ENCODE measurements at regions not wholly inside any gene's neighbourhood (a gene's known extent, or its start where the extent isn't known, plus 50 kb on each side); places are given as distances from the start of the nearest gene placed in this dataset.

GRCh38 chr16:50915120-50915519 is 173.2 kb downstream of the CYLD start:
- Mint-ChIP-seq H3K36me3 (ENCODE audit: low read depth, unreplicated experiment) (no peaks in the 10 kb centered on the region), H3K27me3 (ENCODE audit: low read depth, unreplicated experiment) (peaks cover 41% of the 10 kb centered on the region), H3K4me3 (ENCODE audit: unreplicated experiment) (no peak overlapping the region), H3K9me3 (ENCODE audit: unreplicated experiment) (no peaks in the 10 kb centered on the region), H3K27ac (ENCODE audit: unreplicated experiment) (no peak overlapping the region), H3K4me1 (ENCODE audit: low read depth, unreplicated experiment) (no peaks in the 10 kb centered on the region)
- Histone ChIP-seq H3K27me3 (ENCODE audit: insufficient read depth, low read length) (no peaks in the 10 kb centered on the region), H3K4me2 (ENCODE audit: low read length) (no peak overlapping the region), H3K4me3 (ENCODE audit: insufficient read depth, low read depth, low read length) (no peak overlapping the region), H4K20me1 (ENCODE audit: insufficient read depth, low read length) (no peaks in the 10 kb centered on the region), H3K79me2 (ENCODE audit: insufficient read depth, low read length) (no peaks in the 10 kb centered on the region), H3K4me1 (ENCODE audit: insufficient read depth, low read length) (no peaks in the 10 kb centered on the region), H3K36me3 (ENCODE audit: insufficient read depth, low read length) (no peaks in the 10 kb centered on the region), H3K9ac (ENCODE audit: low read length) (no peak overlapping the region), H3K27ac (ENCODE audit: low read depth, low read length) (no peak overlapping the region), H2AFZ (ENCODE audit: low read depth, low read length) (no peak overlapping the region), H3K9me3 (ENCODE audit: insufficient read depth, low read depth, low read length) (no peaks in the 10 kb centered on the region)
- FAIRE-seq = no peak
- TF ChIP-seq EZH2 (IDR thresholded peaks at IDR 0.05; ENCODE audit: insufficient read depth, low read length) = no peak
- TF ChIP-seq, protein P1, sequence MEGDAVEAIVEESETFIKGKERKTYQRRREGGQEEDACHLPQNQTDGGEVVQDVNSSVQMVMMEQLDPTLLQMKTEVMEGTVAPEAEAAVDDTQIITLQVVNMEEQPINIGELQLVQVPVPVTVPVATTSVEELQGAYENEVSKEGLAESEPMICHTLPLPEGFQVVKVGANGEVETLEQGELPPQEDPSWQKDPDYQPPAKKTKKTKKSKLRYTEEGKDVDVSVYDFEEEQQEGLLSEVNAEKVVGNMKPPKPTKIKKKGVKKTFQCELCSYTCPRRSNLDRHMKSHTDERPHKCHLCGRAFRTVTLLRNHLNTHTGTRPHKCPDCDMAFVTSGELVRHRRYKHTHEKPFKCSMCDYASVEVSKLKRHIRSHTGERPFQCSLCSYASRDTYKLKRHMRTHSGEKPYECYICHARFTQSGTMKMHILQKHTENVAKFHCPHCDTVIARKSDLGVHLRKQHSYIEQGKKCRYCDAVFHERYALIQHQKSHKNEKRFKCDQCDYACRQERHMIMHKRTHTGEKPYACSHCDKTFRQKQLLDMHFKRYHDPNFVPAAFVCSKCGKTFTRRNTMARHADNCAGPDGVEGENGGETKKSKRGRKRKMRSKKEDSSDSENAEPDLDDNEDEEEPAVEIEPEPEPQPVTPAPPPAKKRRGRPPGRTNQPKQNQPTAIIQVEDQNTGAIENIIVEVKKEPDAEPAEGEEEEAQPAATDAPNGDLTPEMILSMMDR (IDR thresholded peaks at IDR 0.05; ENCODE audit: insufficient read depth, low read depth, low read length) = no peak
- DNase-seq (ENCODE audit: low read depth) = no peak

- Histone ChIP-seq H3K36me3 (ENCODE audit: insufficient read depth, low read length) (no peaks in the 10 kb centered on the region), H3K4me1 (ENCODE audit: insufficient read depth, low read length) (no peaks in the 10 kb centered on the region), H3K9ac (ENCODE audit: low read length) (no peak overlapping the region), H3K79me2 (ENCODE audit: insufficient read depth, low read length) (no peaks in the 10 kb centered on the region), H3K9me3 (ENCODE audit: insufficient read depth, low read depth, low read length) (no peaks in the 10 kb centered on the region), H3K27ac (ENCODE audit: low read depth, low read length) (no peak overlapping the region), H3K27me3 (ENCODE audit: insufficient read depth, low read length) (no peaks in the 10 kb centered on the region), H3K4me2 (ENCODE audit: low read length) (no peak overlapping the region), H2AFZ (ENCODE audit: low read depth, low read length) (no peak overlapping the region), H4K20me1 (ENCODE audit: insufficient read depth, low read length) (no peaks in the 10 kb centered on the region), H3K4me3 (ENCODE audit: insufficient read depth, low read depth, low read length) (no peak overlapping the region)
- no peak overlapping the region for H3K27ac Mint-ChIP-seq (ENCODE audit: unreplicated experiment)
- DNase-seq (ENCODE audit: low read depth) (no peak), FAIRE-seq (no peak)
- no peak overlapping the region for H3K4me3 Mint-ChIP-seq (ENCODE audit: unreplicated experiment)
- H3K27me3 Mint-ChIP-seq (ENCODE audit: low read depth, unreplicated experiment) = peaks cover 34% of the 10 kb centered on the region
- no peaks in the 10 kb centered on the region for H3K9me3 Mint-ChIP-seq (ENCODE audit: unreplicated experiment)
- TF ChIP-seq EZH2 (IDR thresholded peaks at IDR 0.05; ENCODE audit: insufficient read depth, low read length) = no peak
- TF ChIP-seq, protein P1 (IDR thresholded peaks at IDR 0.05; ENCODE audit: insufficient read depth, low read depth, low read length) = no peak
- H3K4me1 Mint-ChIP-seq (ENCODE audit: low read depth, unreplicated experiment) = no peaks in the 10 kb centered on the region
- no peaks in the 10 kb centered on the region for H3K36me3 Mint-ChIP-seq (ENCODE audit: low read depth, unreplicated experiment)
Measured at GRCh38 chr16:50910736-50911100, 168.8 kb downstream of the CYLD start.

- no peak overlapping the region for H3K4me3 ChIP-seq (ENCODE audit: insufficient read depth, low read depth, low read length)
- H3K27ac Mint-ChIP-seq (ENCODE audit: unreplicated experiment) = no peak overlapping the region
- H3K27me3 ChIP-seq (ENCODE audit: insufficient read depth, low read length) = no peaks in the 10 kb centered on the region
- no peaks in the 10 kb centered on the region for H3K4me1 Mint-ChIP-seq (ENCODE audit: low read depth, unreplicated experiment)
- no peaks in the 10 kb centered on the region for H3K79me2 ChIP-seq (ENCODE audit: insufficient read depth, low read length)
- H3K36me3 ChIP-seq (ENCODE audit: insufficient read depth, low read length) = no peaks in the 10 kb centered on the region
- H3K27me3 Mint-ChIP-seq (ENCODE audit: low read depth, unreplicated experiment) = peaks cover 33% of the 10 kb centered on the region
- H3K9me3 ChIP-seq (ENCODE audit: insufficient read depth, low read depth, low read length) = no peaks in the 10 kb centered on the region
- TF ChIP-seq, protein P1 (IDR thresholded peaks at IDR 0.05; ENCODE audit: insufficient read depth, low read depth, low read length) = no peak
- no peak for TF ChIP-seq EZH2 (IDR thresholded peaks at IDR 0.05; ENCODE audit: insufficient read depth, low read length)
- no peaks in the 10 kb centered on the region for H3K9me3 Mint-ChIP-seq (ENCODE audit: unreplicated experiment)
- H2AFZ ChIP-seq (ENCODE audit: low read depth, low read length) = no peak overlapping the region
- DNase-seq (ENCODE audit: low read depth) (no peak), FAIRE-seq (no peak)
- H3K4me1 ChIP-seq (ENCODE audit: insufficient read depth, low read length) = no peaks in the 10 kb centered on the region
- H3K36me3 Mint-ChIP-seq (ENCODE audit: low read depth, unreplicated experiment) = no peaks in the 10 kb centered on the region
- no peak overlapping the region for H3K27ac ChIP-seq (ENCODE audit: low read depth, low read length)
- no peak overlapping the region for H3K4me3 Mint-ChIP-seq (ENCODE audit: unreplicated experiment)
- no peak overlapping the region for H3K9ac ChIP-seq (ENCODE audit: low read length)
- no peaks in the 10 kb centered on the region for H4K20me1 ChIP-seq (ENCODE audit: insufficient read depth, low read length)
- H3K4me2 ChIP-seq (ENCODE audit: low read length) = no peak overlapping the region
Measured at GRCh38 chr16:50909831-50910735, 168.2 kb downstream of the CYLD start.
